Erythroblast (primary cell): ENCODE measurements at regions not wholly inside any gene's neighbourhood (a gene's known extent, or its start where the extent isn't known, plus 50 kb on each side); places are given as distances from the start of the nearest gene placed in this dataset.

Experiments
- GATA1 ChIP-seq: IDR thresholded peaks from 2 replicates; pipeline ENCODE4 v1.6.1; 2011; ENCODE audit warnings: low read depth, mild to moderate bottlenecking, control low read depth, low read length, moderate library complexity
- POLR2A ChIP-seq: IDR thresholded peaks from 2 replicates; pipeline ENCODE4 v1.6.1; 2011; ENCODE audit warnings: mild to moderate bottlenecking, low read length

DNA sequence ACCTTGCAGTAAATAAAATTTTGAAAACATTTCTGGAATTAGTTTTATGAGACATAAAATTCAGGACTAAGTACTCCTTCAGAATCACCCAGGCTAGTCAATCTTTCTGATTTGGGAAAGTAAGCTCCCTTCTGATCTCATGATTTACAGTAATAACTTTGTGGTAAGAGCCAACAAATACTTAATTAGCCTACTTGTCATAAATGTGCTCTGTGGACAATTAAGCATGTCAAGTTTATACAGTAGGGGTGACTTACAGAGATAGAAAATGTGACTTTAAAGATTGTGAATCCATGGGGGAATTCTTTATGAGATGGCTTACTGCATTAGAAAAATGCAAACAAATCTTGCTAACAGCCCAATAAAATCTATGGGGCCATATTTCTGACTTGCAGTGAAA is 616.9 kb upstream of the GHITM start:
- TF ChIP-seq POLR2A = no peak
- TF ChIP-seq GATA1 = no peak
